ENCODE measurements at regions not wholly inside any gene's neighbourhood (a gene's known extent, or its start where the extent isn't known, plus 50 kb on each side); places are given as distances from the start of the nearest gene placed in this dataset.
"Not testable (repeated sequence)": the region's sequence is repeated elsewhere in the genome, so short reads cannot be mapped to it uniquely, and the experiment has no call there.

DNA sequence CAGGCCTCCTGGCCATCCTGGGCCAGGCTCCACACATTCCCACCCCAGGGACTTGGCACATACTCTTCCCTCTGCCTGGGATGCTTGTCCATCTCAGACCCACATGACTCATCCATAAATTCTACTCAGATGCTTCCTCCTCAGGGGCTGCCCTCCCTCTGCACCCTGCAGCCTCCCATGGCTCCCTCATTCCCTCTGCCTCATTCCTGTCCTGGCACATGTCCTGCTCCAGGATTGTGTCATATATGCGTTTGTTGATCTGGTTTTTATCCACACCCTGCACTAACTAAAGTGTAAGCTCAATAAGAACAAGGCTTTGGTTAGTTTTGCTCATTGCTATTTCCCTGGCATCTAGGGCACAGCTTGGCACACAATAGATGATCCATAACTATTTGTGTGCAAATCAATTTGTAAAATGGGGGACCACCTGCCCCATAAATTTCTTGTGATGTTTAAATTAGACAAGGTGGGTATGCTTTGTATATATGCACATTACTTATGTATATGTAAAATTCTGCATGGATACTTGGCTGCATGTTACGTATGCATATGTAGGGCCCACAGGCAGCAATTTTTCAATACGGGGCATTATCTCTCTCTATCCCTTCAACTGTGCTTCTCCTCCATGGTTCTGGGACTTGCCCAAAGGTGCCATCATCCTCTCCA lies 191.4 kb downstream of the PTPRU start:
- DNase-seq = no peak

DNA sequence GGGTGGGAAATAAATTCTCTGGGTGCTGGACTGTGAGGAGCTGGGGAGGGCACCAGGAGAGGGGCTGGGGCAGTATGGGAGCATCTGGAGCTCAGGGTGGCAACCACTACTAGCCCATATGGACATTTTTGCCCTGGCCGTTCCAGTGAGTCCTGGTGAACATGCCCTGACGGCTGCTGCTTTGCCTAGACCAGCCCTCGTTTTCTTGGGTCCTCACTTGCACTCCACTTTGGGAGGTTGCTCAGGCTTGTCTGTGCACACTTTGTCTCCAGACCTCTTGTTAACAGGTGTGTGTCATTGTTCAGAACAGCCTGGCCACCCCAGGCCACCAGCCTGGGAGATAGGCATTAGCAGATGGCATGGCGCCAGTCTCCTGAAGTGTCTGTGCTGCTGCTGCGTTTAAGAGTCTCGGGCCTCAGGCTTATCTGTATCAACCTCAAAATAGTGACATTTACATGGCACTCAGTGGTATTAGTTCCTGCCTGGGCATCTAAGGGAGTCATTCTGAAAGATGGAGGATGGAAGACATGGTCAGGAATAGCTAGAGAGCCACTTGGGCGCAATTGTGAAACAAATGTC lies 190.5 kb downstream of the PTPRU start:
- peak; percentile 89 for DNase-seq

DNA sequence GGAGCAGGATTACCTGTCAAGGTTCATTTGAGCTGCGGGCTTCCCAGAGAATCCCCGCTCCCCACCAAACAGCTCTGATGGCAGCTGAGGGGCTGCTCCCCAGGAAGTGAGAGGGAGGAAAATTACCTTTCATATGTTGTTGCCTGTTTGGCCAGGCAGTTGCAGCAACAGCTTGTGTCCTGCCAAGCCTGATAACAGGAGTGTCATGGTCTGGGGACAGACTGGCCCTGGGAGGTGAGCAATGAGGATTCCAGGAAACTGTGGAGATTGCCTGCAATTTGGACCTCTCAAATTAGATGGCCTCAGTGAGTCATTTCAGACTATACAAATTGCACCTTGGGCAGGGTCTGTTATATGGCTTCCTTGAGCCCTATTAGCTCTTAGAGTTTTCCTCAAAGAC lies 189.3 kb downstream of the PTPRU start:
- DNase-seq = peak; percentile 47

DNA sequence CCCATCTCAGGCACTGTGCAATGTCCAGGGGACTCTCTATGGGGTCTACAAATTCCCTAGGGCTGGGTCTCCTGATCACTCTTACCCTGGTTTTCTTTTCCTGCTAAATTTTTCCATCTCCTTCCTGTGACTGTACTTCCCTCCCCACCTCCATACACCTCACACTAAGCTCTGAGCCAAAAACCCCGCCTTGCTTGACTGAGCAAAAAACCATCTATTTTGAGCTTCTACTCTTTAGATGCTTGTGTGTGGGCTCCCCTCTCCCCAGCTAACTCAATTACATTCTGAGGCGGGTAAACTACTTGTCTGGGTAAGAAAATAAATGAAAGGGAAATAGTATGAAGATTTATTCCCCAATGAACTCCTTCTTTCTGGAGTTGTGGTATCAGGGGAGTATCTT lies 187.9 kb downstream of the PTPRU start:
- no peak for DNase-seq

DNA sequence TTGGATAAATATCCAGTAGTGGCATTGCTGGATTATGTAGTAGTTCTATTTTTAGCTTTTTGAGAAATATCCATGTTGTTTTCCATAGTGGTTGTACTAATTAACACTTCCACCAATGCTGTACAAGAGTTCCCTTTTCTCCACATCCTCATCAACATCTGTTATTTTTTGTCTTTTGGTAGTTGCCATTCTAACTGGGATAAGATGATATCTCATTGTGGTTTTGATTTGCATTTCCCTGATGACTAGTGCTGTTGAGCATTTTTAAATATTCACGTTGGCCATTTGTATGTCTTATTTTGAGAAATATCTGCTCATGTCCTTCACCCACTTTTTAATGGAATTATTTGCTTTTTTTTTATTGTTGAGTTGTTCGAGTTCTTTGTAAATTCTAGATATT lies 183.9 kb downstream of the PTPRU start:
- no peak for DNase-seq

DNA sequence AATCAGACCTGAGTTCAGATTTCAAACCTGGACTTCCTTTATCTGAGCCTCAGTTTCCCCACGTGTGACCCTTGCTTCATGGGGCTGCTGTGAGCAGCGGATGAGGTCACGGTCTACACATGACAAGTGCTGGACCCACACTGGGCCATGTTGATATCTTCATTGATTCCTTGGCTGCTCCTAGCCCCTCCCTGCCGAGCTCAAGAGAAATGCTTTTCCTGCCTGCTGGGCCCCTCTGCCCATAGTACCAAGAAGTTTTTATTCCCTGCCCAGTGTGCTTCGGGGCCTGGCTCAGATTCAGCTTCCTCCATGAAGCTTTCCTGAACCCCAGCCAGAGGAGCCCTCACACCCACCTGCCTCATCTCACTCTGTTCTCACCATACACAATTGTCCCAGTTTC lies 181.6 kb downstream of the PTPRU start:
- DNase-seq = no peak

DNA sequence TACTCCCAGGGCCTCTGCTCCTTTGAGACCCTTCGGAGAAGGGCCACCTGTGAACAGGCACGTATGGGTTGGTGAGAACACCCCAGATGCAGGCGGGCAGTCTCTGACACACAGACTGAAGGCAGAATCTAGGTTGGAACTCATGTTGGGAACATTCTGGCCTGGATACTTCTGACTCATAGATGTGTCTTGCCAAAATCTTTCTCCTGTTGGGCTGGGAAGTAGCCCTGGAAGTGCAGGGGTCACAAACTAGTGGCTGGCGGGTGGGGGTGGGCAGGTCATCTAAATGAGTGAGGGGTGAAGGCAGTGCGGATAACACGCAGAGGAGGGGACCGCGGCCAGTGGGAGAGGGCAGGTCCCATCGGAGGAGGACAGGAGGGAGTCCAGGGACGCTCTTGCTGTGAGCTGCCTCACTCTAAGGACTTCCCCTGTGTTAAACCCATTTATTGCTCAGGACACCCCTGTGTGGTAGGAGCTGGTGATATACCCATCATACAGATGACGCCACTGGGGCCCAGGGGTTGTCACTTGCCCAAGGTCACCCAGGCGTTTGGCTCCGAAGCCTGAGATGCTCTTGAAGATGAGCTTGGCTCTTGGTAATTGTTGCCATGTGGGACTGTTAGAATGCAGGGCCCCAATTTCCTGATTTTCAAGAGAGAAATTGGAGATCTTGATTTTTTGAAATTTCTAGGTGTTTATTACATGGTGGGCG lies 181.0 kb downstream of the PTPRU start:
- no peak for DNase-seq

DNA sequence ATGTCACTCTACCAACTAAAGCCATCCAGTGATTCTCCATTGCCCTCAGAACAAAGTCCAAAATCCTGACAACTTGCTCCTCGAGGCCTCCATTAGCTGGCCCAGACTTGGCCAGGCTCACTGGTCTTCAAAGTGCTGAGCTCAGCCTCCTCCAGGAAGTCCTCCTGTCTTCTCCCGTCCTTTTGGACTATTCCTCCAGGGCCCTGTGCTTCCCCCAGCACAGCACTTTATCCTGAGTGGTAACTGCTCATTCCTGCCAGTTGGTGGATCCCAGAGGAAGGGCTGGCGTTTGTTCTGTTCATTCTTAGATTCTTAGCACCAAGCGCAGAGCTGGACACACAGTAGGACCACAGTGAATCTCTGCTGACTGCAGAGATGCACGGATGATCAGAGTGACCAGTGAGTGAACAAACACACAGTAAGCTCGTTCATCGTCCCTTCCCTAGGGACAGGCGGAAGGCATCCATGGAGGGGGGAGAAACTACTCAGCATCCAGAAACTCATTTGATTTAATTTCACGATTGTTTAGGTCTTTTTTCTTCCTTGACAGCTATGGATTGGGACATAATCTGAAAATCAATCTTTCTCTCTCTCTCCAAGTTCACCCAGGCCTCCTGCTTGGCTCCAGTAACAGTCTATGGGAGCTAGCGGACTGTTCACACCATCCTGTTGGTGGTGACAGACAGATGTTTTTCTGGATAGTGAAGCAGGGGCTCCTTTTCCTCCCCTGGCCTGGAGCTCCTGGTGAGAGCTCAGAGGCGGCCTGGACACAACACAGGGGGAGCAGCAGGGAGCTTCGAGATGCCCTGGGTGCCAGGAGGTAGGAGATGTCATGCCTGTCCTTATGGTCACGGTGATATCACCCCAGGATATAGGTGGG lies 180.2 kb downstream of the PTPRU start:
- no peak for DNase-seq

DNA sequence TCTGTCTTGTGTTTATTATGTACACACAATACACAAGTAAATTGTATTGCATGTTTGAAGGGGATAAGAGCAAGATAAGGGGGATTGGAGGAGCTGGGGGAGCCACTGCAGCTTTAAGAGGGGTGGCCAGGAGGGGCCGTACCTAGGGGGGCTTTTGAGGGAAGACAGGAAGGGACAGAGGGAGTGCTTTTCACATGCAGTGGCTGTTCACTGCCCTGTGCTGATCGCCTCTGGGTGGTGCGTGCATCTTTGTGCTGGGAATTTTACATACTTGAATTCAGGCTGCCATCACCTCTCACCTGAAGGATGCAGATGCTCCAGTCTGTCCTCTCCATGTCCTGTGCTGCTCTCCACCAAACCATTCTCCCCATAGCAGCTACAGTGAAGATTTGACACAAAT lies 179.5 kb downstream of the PTPRU start:
- DNase-seq = no peak

DNA sequence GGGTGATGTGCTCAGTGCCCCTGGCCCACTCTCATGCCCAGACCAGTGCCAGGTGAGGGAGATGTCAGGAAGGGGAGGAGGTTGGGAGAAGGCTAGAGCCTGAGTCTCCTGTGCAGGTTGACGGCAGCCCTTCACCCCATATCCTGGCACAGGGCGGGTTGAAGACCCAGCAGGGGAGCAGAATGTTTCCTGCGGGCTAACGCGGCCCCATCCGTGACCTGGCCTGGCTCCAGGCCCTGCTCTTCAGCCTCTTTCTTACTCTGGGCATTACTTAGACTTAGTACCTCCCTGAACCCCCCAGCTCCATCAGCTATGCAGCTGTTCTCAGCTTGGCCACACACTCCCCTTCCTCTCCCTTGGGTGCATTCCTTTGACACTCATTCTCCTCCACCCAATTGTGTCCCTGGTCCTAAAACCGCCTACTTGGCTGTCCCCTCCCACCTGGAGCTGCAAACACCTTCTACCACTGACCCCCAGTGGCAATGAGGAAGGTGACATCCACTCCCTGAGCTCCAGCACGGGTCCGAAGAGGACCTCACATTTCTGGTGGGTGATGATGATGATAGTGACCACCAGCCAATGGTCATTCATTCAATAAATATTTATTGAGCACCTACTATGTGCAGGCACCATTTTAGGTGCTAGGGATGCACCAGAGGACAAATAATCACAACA lies 179.0 kb downstream of the PTPRU start:
- peak; percentile 79 for DNase-seq

DNA sequence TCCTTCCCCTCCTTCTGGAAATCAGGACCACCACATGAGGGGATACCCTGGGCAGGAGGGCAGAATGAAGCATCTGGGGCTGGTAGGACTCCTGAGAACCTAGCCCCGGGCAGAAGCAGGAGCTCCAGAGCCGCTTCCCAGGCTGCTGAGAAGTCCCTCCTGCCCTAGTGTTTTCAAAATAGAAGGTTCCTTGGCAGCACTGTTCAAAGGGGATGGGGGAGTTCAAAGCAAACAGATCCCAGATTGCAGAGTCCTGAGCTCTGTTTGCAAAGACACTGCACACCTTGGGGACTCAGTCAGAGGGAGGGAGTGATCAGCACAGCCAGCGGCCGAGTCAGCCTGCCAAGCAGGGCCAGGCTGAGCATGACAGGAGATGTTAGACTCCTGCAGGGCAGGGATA lies 177.8 kb downstream of the PTPRU start:
- DNase-seq = peak; percentile 87

DNA sequence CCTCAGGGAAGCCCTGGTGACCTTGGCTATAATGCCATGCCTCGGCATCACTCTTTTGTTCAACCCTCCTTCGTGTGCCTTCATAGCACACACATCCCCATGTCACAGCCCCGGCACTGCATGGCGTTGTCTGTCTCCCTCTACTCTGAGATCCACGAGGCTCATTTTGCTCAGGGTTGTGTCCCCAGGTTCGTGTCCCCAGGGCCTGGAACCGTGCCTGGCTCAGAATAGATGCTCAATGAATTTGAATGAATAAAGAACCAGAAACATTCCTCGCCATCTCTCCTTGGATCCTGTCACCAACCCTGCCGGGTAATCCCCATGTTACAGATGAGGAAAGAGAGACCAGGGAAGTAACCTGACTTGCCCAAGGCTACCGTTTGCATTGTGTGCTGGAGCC lies 177.3 kb downstream of the PTPRU start:
- DNase-seq = no peak

DNA sequence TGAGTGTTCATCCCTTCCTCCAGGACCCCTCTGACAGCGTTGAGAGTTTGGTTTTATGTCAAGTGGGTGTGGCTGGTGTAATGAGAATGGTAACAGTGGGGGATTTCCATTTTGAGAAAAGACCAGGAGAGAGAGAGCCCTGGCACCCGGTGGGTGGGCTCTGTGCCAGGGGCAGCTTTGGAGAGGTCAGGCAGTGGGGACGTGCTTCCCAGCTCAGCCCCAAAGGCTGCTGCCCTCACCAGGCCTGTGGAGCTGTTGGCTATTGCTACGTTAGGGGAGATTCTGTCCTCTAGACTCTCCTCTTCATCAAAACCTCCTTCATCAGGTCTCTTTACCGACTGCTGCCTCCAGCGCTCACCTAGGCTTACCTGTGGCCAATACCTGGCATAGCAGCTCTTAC lies 176.3 kb downstream of the PTPRU start:
- peak; percentile 77 for DNase-seq

DNA sequence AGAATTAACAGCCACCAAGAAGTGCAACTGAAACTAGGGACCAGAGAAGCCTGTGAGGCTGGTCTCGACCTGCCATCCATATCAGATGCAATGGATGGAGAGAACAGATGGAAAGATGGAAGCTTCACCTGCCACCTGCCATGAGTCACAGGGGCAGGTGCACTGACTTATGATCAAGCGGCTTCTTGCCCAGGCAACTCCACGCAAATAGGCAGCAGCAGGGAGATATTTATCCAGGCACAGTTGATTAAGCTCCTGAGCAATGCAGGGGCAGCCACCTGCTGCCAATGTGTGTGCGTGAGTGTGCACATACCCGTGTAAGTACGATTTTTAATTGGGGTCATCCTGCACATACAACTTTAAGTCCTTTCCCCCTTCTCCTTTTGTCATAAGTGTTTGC lies 174.2 kb downstream of the PTPRU start:
- peak; percentile 94 for DNase-seq

DNA sequence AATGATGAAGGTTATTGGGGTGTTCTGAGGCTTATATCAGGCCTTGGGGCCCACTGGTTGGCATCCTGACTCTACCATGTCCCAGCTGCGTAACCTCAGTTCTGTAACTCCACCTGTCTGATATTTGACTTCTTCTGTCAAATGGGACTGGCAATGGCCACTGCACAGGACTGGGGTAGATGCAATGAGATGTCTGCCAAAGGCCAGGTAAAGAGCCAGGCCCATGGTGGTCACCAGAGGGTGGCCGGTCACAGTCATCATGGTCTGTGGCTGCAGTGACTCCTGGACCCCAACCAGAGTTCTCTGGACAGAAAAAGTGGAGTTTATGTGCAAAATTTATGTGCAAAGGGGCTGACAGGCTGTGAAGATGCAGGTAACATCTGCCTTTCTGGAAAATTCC lies 173.3 kb downstream of the PTPRU start:
- no peak for DNase-seq

DNA sequence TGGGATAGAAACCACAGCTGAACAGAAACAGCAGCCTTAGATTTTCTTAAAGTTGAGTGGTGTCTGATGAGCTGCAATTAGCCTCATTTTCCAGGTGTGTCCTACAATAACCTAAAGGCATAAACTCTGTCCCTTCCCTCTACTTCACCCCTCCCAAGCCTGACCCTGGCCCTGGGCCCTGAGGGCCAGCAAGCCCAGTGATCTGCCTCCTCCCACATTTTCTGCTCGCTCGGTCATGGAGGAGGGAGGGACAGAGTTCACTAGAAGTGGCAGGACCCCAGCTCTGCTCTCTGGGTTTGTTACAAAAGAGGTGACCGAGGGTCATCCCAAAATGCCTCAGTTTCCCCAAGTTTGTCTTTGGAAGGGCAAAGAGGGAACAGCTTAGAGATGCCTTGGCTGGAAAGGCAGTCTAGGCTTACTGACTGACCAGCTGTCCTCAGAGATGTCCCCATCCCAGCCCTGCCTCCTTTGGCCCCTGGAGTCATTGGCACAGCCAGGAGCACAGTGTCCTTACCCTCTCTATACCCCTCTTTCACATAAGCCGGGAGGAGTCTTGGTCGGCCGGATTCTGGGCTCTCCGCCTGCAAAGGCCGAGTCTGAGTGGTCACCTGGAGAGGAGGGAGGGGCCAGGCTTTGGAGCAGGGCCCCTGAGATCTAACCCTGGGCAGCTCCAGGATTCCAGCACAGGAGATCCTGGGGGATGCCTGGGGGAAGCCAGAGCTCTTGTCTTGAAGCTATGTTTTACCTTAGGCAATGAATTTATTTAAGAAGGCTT lies 172.7 kb downstream of the PTPRU start:
- DNase-seq = no peak

DNA sequence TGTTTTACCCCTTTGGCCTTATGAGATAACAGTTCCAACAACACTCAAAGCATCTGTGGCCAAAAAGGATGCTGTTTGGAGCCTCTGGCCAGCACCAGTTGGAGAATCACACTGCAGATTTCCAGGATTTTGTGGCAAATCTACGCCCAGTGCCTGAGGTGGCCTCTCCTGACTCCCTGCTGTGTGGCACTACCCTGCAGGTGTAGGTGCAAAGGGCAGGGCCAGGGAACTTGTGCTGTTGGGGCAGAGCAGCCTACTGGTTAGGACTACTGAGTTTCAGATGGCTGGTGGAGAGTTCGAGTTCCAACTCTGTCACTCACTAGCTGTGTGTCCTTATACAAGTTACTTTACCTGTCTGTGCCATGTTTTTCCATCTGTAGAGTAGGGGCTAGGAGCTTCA lies 170.5 kb downstream of the PTPRU start:
- DNase-seq = no peak

DNA sequence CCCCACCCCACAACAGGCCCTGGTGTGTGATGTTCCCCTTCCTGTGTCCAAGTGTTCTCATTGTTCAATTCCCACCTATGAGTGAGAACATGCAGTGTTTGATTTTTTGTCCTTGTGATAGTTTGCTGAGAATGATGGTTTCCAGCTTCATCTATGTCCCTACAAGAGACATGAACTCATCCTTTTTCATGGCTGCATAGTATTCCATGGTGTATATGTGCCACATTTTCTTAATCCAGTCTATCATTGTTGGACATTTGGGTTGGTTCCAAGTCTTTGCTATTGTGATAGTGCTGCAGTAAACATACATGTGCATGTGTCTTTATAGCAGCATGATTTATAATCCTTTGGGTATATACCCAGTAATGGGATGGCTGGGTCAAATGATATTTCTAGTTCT lies 163.9 kb downstream of the PTPRU start:
- DNase-seq = not testable (repeated sequence)

DNA sequence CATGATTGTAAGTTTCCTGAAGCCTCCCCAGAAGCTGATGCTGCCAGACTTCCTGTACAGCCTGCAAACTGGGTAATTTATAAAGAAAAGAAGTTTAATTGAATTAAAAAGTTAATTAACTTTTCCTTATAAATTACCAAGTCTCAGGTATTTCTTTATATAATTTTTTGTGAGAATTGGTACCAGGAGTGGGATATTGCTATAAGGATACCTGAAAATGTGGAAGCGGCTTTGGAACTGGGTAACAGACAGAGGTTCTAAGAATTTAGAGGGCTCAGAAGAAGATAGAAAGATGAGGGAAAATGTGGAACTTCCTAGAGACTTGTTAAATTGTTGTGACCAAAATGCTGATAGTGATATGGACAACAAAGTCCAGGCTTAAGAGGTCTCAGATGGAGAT lies 163.1 kb downstream of the PTPRU start:
- DNase-seq = no peak

DNA sequence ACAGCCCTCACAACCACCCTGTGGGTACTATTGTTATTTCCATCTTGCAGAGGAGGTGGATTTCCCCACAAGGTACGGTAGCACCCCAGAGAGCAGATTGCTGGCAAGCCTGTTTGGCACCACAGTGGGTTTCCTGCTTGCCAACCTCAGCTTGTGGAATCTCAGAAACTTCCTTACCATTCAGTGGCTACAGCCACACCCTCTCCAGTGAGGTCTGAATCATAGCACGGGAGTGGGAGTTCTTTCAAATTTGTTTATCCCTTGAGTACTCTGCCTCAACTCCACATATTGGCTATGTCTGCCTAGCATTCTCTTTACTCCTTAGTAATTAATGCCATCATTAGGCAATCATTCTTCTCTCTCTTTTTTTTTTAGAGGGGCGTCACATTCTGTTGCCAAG lies 162.1 kb downstream of the PTPRU start:
- no peak for DNase-seq

DNA sequence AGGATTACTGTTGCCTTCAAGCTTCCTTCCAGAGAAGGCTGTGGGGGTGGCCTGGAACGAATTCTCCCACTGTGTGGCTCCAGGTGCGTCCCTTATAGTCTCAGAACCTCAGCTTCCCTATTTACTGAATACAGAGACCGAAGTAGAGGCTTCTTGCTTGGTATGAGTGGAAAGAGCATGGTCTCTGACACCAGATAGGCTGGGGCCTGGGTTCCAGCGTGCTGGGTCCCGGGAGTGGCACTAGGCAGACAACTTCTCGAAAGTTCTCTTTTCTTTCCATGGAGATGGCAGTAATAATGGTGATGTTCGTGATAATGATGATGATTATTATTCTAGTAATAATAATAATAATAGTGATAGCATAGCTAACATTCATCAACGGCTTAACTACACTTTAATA lies 161.7 kb downstream of the PTPRU start:
- DNase-seq = no peak

DNA sequence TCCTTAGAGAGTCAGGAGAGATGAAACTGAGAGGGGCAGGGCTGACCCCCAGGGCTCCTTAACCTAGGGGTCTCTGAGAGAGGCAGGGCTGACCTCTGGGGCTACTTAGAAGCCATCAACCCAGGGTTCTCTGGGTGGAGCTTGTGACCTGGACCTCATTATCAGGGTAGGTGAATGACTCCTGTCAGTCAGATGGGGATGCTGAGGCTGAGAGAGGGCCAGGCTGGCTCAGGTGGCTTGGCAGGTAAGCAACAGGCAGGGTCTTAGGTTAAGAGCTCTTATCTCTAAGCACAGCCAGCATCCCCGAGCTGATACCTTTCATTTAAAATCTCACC lies 160.9 kb downstream of the PTPRU start:
- no peak for DNase-seq
